GM21737 (cell line): ENCODE measurements at regions not wholly inside any gene's neighbourhood (a gene's known extent, or its start where the extent isn't known, plus 50 kb on each side); places are given as distances from the start of the nearest gene placed in this dataset.
"Not testable (repeated sequence)": the region's sequence is repeated elsewhere in the genome, so short reads cannot be mapped to it uniquely, and the experiment has no call there.

Experiments used
- ATAC-seq: cut with Tn5 transposase; IDR thresholded peaks from one replicate; pipeline ENCODE4 v1.9.1; 2021; ENCODE audit warnings: mild to moderate bottlenecking, moderate library complexity; ENCODE audit not compliant: unreplicated experiment

GRCh38 chr4:186845137-186845842, 121.6 kb upstream of the FAT1 start:
- no peak for ATAC-seq

DNA sequence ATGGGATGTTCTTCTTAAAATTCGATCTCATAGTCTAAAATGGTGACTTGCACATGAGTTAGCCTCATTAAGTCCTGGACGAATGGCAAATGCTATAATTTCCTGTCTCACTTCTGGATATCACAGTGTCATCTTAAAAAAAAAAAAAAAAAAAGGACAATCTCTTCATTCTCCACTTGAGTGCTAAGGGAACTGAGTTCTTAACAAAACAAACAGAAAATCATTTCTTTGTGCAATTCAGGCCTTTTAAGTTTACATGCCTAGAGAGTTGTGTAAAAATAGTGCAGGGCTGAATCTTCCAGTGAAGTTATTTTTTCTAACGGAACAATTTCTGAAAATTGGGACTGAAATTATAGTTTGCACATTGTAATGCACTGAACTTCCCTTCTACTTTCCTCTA, 122.8 kb upstream of the FAT1 start:
- ATAC-seq, result no peak

GRCh38 chr4:186847429-186848131, 123.9 kb upstream of the FAT1 start:
- not testable (repeated sequence) for ATAC-seq

- ATAC-seq, result no peak
These were observed 124.8 kb upstream of the FAT1 start for GRCh38 chr4:186848437-186848836.

GRCh38 chr4:186851291-186852072, 127.8 kb upstream of the FAT1 start:
- ATAC-seq, result no peak

GRCh38 chr4:186852073-186852420, 128.4 kb upstream of the FAT1 start:
- ATAC-seq, result no peak

GRCh38 chr4:186852964-186853391, 129.3 kb upstream of the FAT1 start:
- peak; percentile 71 for ATAC-seq

DNA sequence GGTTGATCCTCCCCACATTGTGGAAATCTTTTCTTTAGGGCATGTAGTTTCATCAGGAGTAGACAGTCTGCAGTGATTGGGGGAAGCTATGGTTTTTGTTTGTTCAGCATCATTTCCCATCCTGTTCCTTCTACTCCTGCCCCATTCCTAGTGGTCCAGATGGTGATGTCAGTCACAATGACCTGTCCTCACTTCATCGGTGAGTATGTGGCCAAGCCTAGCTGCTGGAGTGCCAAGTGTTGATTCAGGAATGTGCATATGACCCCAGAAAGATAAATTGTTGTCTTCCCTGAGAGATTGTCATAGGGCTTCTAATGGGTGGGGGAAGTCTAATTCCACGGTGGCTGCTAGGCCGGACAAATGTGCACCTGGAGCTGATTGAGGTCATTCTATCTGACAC, 130.6 kb upstream of the FAT1 start:
- no peak for ATAC-seq

GRCh38 chr4:186855111-186855510, 131.5 kb upstream of the FAT1 start:
- no peak for ATAC-seq

DNA sequence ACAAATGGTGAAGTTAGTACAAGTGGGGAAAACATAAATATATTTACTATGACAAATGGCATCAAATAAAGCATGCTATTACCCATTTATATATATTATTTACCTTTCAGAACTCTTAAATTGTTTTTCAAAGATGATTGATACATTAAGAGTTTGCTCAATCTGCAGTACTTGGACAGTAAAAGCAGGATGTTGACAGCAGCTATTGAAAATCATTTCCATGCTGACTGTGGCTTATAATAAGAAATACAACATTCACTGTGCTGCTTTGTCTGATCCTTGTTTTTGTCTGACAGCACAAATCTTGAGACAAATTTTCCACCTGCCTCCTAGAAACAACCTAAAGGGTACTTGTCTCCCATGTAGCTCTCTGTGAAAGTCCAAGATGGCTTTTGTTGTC, 134.1 kb upstream of the FAT1 start:
- no peak for ATAC-seq

DNA sequence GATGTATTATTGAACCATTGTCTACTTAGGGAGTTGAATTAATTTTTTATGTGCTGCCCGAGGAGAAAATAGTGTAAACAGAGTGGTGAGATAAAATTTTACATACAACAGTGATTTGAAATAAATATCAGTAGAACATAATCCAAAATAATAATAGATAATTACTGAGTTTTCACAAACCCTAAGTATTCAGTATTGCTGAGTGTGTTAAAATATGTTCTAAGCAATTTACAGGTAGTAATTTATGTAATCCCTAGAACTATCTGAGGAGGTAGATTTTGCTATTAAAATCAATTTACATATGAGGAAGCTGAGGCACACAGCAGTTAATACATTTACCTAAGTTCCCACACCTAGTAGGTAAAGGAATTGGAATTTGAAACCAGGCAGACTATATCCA, 134.7 kb upstream of the FAT1 start:
- ATAC-seq, result no peak

DNA sequence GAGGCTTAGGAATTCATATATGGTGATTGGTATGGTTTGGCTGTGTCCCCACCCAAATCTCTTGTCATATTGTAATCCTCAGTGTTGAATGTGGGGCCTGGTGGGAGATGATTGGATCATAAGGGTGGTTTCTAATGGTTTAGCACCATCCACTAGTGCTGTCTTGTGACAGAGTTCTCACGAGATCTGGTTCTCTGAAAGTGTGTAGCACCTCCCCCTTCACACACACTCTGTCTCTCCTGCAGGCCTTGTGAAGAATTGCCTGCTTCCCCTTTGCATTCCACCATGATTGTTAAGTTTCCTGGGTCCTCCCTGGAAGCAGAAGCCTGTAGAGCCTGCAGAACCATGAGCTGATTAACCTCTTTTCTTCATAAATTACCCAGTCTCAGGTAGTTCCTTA, 135.8 kb upstream of the FAT1 start:
- ATAC-seq, result no peak

DNA sequence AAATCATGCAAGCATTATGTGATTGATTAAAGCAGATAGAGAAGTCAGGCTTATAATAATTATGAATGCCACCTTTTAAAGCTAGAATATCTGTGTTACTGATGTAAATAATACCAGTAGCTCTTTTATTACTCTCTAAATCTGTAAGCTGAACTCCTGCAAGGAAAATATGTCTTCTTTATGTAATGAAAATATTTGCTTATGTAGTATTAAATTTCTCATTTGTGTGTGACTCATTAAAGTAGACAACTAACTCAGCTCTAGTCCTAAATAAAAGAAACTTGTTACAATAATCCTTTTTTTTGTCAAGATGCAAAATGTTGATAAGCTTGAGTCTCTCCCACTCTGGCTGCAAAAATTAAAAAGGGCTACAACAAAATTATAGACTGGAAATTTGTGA, 137.7 kb upstream of the FAT1 start:
- no peak for ATAC-seq

DNA sequence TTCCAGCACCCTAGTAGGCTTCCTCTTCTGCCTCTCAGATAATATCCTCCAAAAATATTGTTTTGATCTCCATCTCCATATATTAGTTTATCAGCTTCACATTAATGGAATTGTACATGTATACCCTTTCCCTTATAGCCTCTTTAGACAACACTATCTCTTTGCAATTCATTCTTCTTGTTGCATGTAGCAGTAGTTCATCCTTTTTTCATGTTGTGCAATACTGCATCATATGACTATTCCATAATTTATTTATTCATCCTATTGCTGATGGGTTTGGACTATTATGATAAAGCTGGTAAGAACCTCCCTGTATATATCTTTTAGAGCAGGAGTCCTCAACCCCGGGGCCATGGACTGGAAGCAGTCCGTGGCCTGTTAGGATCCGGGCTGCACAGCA, 148.2 kb upstream of the FAT1 start:
- no peak for ATAC-seq

DNA sequence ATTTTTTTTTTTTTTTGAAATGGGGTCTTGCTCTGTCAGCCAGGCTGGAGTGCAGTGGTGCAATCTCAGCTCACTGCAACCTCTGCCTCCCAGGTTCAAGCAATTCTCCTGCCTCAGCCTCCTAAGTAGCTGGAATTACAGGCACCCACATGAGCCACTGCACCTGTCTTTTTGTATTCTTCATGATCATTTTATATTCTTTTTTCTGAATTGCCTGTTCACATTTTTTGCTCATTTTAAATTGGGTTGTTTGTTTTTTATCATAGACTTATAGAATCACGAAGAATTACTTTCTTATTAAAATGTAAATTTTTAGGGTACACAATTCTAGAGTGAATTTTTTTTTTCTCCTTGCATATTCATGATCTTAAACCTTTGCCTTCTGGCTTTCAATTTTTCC, 149.4 kb upstream of the FAT1 start:
- not testable (repeated sequence) for ATAC-seq

- ATAC-seq, result no peak
These were observed 151.8 kb upstream of the FAT1 start for GRCh38 chr4:186875476-186875875.

DNA sequence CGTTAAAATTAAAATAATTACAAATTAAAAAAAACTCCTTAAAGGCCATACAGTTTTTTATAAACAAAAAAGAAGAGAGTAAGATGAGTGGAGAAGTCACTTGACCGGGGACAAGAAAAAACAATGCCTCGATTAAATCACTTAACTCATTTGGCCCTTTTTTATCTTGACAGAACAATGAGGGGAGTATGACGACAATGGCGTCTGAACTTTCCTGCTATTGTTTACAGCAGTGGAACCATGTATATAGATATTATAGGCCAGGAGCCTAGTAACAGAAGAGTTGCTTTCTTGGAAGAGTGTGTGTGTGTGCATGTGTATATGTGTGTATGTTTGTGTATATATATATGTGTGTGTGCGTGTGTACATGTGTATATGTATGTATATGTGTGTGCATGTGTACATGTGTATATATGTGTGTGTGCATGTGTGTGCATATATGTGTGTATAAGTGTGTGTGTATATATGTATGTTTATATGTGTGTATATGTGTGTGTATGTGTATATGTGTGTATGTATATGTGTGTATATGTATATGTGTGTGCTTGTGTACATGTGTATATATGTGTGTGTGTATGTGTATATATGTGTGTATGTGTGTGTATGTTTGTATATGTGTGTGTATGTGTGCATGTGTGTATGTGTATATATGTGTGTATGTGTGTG, 153.4 kb upstream of the FAT1 start:
- no peak for ATAC-seq

DNA sequence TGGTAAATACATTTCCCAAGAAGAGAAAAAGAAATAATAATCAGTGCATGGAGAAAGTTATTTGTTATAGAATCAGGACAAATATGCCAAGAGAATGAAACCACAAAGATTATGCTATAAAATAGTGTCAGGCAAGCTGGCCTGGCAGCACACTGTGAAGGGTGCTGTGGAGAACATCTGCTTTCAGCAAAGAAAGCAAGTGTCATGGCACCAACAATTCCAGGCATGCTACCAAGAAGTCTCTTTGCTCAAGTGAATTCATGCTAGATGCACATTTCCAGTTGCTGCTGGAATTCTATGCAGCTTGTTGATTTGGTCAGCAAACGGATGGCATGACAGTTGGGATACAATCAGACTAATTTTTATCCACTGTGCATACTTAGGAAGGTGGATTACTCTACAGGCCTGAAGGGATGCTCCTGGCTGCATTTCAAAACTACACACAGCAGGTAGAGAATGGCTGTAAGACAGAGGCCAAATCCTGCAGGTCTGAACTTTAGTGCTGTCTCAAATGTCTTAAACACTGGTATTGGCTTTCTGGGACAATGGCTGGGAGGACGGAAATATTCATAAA, 154.6 kb upstream of the FAT1 start:
- ATAC-seq, result no peak

GRCh38 chr4:186881521-186882220, 158.0 kb upstream of the FAT1 start:
- no peak for ATAC-seq

- no peak for ATAC-seq
These were observed 158.6 kb upstream of the FAT1 start for GRCh38 chr4:186882293-186882692.
